Endothelial cell (in vitro differentiated cells): ENCODE measurements at regions not wholly inside any gene's neighbourhood (a gene's known extent, or its start where the extent isn't known, plus 50 kb on each side); places are given as distances from the start of the nearest gene placed in this dataset.

Source experiments
- DNase-seq: peaks from one replicate; pipeline ENCODE4 v3.0.0; 2021; ENCODE audit warnings: low spot score
- H3K27ac Mint-ChIP-seq: one replicate; pipeline ENCODE4 v1.8.0; 2021; ENCODE audit warnings: mixed read lengths, inconsistent platforms; ENCODE audit not compliant: unreplicated experiment
- H3K27me3 Mint-ChIP-seq: one replicate; pipeline ENCODE4 v1.8.0; 2021; ENCODE audit warnings: mild to moderate bottlenecking, moderate library complexity, mixed read lengths, inconsistent platforms; ENCODE audit not compliant: unreplicated experiment
- H3K36me3 Mint-ChIP-seq: one replicate; pipeline ENCODE4 v1.8.0; 2021; ENCODE audit warnings: mild to moderate bottlenecking, low read depth, mixed read lengths, inconsistent platforms; ENCODE audit not compliant: unreplicated experiment
- H3K4me1 Mint-ChIP-seq: one replicate; pipeline ENCODE4 v1.8.0; 2021; ENCODE audit warnings: mild to moderate bottlenecking, mixed read lengths, inconsistent platforms; ENCODE audit not compliant: unreplicated experiment
- H3K4me3 Mint-ChIP-seq: one replicate; pipeline ENCODE4 v1.8.0; 2021; ENCODE audit warnings: mild to moderate bottlenecking, mixed read lengths, inconsistent platforms; ENCODE audit not compliant: unreplicated experiment
- H3K9me3 Mint-ChIP-seq: one replicate; pipeline ENCODE4 v1.8.0; 2021; ENCODE audit warnings: mixed read lengths, inconsistent platforms; ENCODE audit not compliant: unreplicated experiment
- TF ChIP-seq, protein P1 (sequence below): fragments of 200-600 bp; sonication (generic); IDR thresholded peaks from one replicate; pipeline ENCODE4 v1.5.0; 2021; ENCODE audit warnings: antibody characterized with exemption; ENCODE audit not compliant: unreplicated experiment

DNA sequence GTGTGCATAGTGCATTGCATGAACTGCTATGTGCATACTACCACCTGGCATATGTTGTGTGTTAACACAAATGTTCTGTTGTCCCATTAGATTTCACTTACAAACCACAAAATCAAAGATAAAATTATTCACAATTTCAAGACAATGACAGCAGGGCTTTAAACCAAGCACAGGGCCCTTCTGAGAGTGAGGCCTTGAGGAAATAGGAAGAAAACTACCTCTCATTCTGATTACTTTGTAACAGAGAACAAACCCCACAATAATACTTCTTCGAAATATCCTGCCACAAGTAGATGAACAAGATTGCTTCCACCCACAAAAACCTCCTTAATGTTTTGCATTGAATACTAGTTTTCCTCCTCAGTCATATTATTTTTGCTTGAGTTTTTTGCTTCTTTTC, 85.5 kb upstream of the SPANXB1 start:
- DNase-seq: no peak
- peaks cover 8% of the 10 kb centered on the region for H3K4me1 Mint-ChIP-seq
- no peaks in the 10 kb centered on the region for H3K9me3 Mint-ChIP-seq
- H3K36me3 Mint-ChIP-seq: no peaks in the 10 kb centered on the region
- H3K27me3 Mint-ChIP-seq: no peaks in the 10 kb centered on the region
- H3K4me3 Mint-ChIP-seq: no peak overlapping the region
- TF ChIP-seq, protein P1, sequence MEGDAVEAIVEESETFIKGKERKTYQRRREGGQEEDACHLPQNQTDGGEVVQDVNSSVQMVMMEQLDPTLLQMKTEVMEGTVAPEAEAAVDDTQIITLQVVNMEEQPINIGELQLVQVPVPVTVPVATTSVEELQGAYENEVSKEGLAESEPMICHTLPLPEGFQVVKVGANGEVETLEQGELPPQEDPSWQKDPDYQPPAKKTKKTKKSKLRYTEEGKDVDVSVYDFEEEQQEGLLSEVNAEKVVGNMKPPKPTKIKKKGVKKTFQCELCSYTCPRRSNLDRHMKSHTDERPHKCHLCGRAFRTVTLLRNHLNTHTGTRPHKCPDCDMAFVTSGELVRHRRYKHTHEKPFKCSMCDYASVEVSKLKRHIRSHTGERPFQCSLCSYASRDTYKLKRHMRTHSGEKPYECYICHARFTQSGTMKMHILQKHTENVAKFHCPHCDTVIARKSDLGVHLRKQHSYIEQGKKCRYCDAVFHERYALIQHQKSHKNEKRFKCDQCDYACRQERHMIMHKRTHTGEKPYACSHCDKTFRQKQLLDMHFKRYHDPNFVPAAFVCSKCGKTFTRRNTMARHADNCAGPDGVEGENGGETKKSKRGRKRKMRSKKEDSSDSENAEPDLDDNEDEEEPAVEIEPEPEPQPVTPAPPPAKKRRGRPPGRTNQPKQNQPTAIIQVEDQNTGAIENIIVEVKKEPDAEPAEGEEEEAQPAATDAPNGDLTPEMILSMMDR: no peak
- no peak overlapping the region for H3K27ac Mint-ChIP-seq

GRCh38 chrX:140917354-140918115, 84.9 kb upstream of the SPANXB1 start:
- Mint-ChIP-seq H3K9me3 (no peaks in the 10 kb centered on the region), H3K4me1 (peaks cover 8% of the 10 kb centered on the region), H3K36me3 (no peaks in the 10 kb centered on the region), H3K4me3 (no peak overlapping the region), H3K27me3 (no peaks in the 10 kb centered on the region), H3K27ac (peak overlapping the region; percentile 72)
- DNase-seq: no peak
- TF ChIP-seq, protein P1: no peak

GRCh38 chrX:140918398-140919038, 83.9 kb upstream of the SPANXB1 start:
- TF ChIP-seq, protein P1: peak; percentile 83
- peak; percentile 38 for DNase-seq
- Mint-ChIP-seq H3K27me3 (no peaks in the 10 kb centered on the region), H3K4me1 (peaks cover 8% of the 10 kb centered on the region), H3K27ac (peak overlapping the region; percentile 88), H3K9me3 (no peaks in the 10 kb centered on the region), H3K36me3 (no peaks in the 10 kb centered on the region), H3K4me3 (no peak overlapping the region)

GRCh38 chrX:140920416-140920815, 82.0 kb upstream of the SPANXB1 start:
- Mint-ChIP-seq H3K27ac (no peak overlapping the region), H3K27me3 (no peaks in the 10 kb centered on the region), H3K4me1 (peaks cover 8% of the 10 kb centered on the region), H3K9me3 (no peaks in the 10 kb centered on the region), H3K4me3 (no peak overlapping the region), H3K36me3 (no peaks in the 10 kb centered on the region)
- DNase-seq: no peak
- TF ChIP-seq, protein P1: no peak

GRCh38 chrX:140923118-140923517, 79.3 kb upstream of the SPANXB1 start:
- no peak overlapping the region for H3K27ac Mint-ChIP-seq
- DNase-seq: no peak
- no peaks in the 10 kb centered on the region for H3K36me3 Mint-ChIP-seq
- H3K9me3 Mint-ChIP-seq: no peaks in the 10 kb centered on the region
- no peak overlapping the region for H3K4me3 Mint-ChIP-seq
- TF ChIP-seq, protein P1: no peak
- H3K27me3 Mint-ChIP-seq: no peaks in the 10 kb centered on the region
- H3K4me1 Mint-ChIP-seq: peaks cover 2% of the 10 kb centered on the region
